Parathyroid adenoma (tissue), 2 donors: ENCODE measurements at regions not wholly inside any gene's neighbourhood (a gene's known extent, or its start where the extent isn't known, plus 50 kb on each side); places are given as distances from the start of the nearest gene placed in this dataset.

Experiments used
- H2AFZ ChIP-seq: fragments of 300-600 bp; sonication (generic); one replicate; pipeline ENCODE4 v1.7.0; 2017; ENCODE audit warnings: antibody characterized with exemption, mild to moderate bottlenecking
- H3K27ac ChIP-seq: fragments of 300-600 bp; sonication (generic); one replicate; pipeline ENCODE4 v1.7.0; 2017
- H3K27me3 ChIP-seq: fragments of 300-600 bp; sonication (generic); one replicate; pipeline ENCODE4 v1.7.0; 2017; ENCODE audit warnings: low read length; ENCODE audit not compliant: control insufficient read depth, insufficient read depth
- H3K36me3 ChIP-seq: fragments of 300-600 bp; sonication (generic); one replicate; pipeline ENCODE4 v1.7.0; 2017; ENCODE audit warnings: low read length; ENCODE audit not compliant: control insufficient read depth, insufficient read depth
- H3K4me1 ChIP-seq: fragments of 300-600 bp; sonication (generic); one replicate; pipeline ENCODE4 v1.7.0; 2017; ENCODE audit warnings: control low read depth
- H3K4me2 ChIP-seq: fragments of 300-600 bp; sonication (generic); one replicate; pipeline ENCODE4 v1.7.0; 2017; ENCODE audit warnings: low read length
- H3K4me3 ChIP-seq: fragments of 300-600 bp; sonication (generic); one replicate; pipeline ENCODE4 v1.7.0; 2017; ENCODE audit warnings: low read depth, low read length
- H3K79me2 ChIP-seq: fragments of 300-600 bp; sonication (generic); one replicate; pipeline ENCODE4 v1.7.0; 2017; ENCODE audit warnings: control low read depth
- H3K9ac ChIP-seq: fragments of 300-600 bp; sonication (generic); one replicate; pipeline ENCODE4 v1.7.0; 2017; ENCODE audit warnings: mild to moderate bottlenecking
- H3K9me3 ChIP-seq: fragments of 300-600 bp; sonication (generic); one replicate; pipeline ENCODE4 v1.7.0; 2017; ENCODE audit warnings: low read length; ENCODE audit not compliant: control insufficient read depth
- TF ChIP-seq, protein P1 (sequence below): fragments of 300-600 bp; sonication (generic); IDR thresholded peaks from one replicate; pipeline ENCODE4 v1.7.0; 2017; ENCODE audit warnings: antibody characterized with exemption, mild to moderate bottlenecking
- donor health status: primary hyperparathyroidism.

DNA sequence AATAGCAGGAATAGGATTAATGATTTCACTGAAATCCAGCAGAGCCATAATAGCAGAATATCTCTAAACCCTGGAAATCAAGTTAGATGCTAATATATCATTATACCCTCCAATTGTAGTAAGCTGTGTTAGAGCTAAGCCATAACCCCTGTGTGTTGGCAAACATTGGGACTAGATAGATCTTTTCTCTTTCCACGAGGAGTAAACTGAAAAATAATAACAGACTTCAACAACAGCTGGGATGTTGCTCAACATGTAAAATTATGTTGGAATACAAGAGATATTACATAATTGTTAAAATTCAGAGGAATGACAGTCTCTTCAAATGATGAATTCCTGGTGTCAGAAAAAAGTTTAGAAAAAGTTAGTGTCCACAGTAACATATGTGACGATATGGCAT is 383.8 kb downstream of the SNAPC1 start:
- TF ChIP-seq, protein P1, sequence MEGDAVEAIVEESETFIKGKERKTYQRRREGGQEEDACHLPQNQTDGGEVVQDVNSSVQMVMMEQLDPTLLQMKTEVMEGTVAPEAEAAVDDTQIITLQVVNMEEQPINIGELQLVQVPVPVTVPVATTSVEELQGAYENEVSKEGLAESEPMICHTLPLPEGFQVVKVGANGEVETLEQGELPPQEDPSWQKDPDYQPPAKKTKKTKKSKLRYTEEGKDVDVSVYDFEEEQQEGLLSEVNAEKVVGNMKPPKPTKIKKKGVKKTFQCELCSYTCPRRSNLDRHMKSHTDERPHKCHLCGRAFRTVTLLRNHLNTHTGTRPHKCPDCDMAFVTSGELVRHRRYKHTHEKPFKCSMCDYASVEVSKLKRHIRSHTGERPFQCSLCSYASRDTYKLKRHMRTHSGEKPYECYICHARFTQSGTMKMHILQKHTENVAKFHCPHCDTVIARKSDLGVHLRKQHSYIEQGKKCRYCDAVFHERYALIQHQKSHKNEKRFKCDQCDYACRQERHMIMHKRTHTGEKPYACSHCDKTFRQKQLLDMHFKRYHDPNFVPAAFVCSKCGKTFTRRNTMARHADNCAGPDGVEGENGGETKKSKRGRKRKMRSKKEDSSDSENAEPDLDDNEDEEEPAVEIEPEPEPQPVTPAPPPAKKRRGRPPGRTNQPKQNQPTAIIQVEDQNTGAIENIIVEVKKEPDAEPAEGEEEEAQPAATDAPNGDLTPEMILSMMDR = no peak
- no peaks in the 10 kb centered on the region for H3K36me3 ChIP-seq

DNA sequence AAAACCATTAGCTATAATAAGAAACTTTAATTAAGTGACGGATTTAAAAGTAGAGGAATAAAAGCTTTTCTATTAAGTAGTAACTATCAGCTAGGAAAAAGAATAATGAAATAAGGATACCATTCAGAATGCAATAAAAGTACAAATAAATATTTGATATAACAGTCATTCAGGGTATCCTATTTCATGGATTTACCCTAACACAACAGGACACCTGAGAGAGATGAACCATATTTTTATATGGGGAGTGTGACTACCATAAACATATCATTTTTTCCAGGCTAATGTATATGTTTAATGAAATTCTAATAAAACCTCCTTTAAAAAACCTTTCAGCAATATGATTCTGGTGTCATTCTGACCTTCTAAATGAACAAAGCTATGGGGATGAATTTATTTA is 393.8 kb downstream of the SNAPC1 start:
- H3K4me1 ChIP-seq = no peaks in the 10 kb centered on the region
- H3K9ac ChIP-seq = no peak overlapping the region
- no peak overlapping the region for H3K4me3 ChIP-seq
- TF ChIP-seq, protein P1 = no peak
- no peak overlapping the region for H3K27ac ChIP-seq
- H3K36me3 ChIP-seq = no peaks in the 10 kb centered on the region
- no peaks in the 10 kb centered on the region for H3K27me3 ChIP-seq
- no peak overlapping the region for H3K4me2 ChIP-seq
- no peak overlapping the region for H2AFZ ChIP-seq
- no peaks in the 10 kb centered on the region for H3K9me3 ChIP-seq
- no peaks in the 10 kb centered on the region for H3K79me2 ChIP-seq

More for the DNA sequence above, 383.8 kb downstream of the SNAPC1 start:
- H3K4me1 ChIP-seq = no peaks in the 10 kb centered on the region
- no peak overlapping the region for H3K4me3 ChIP-seq
- H3K4me2 ChIP-seq = no peak overlapping the region
- H3K79me2 ChIP-seq = no peaks in the 10 kb centered on the region
- no peaks in the 10 kb centered on the region for H3K27me3 ChIP-seq
- H3K9me3 ChIP-seq = no peaks in the 10 kb centered on the region
- no peak overlapping the region for H3K27ac ChIP-seq
- no peak overlapping the region for H2AFZ ChIP-seq
- H3K9ac ChIP-seq = no peak overlapping the region

DNA sequence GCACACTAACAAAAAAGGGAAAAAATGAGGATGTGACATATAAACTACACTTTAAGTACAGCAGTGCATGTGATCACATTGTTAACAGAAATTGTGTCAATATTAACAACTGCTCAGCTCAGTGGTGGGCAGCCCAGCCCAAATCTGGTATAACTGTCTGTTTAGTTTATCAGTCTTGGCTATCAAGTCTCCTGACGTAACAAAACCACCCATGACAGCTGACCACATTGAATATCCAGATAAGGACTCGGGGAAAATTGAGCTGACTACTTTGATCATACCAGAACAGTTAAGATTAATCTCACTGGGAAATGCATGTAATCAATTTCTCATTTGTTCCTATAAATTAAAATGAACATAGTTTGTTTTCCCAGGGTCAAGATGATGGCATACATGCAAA is 396.6 kb downstream of the SNAPC1 start:
- H3K79me2 ChIP-seq = no peaks in the 10 kb centered on the region
- no peak overlapping the region for H3K9ac ChIP-seq
- no peak overlapping the region for H3K4me2 ChIP-seq
- H3K4me1 ChIP-seq = no peaks in the 10 kb centered on the region
- H3K27me3 ChIP-seq = no peaks in the 10 kb centered on the region
- no peak overlapping the region for H3K4me3 ChIP-seq
- no peak overlapping the region for H3K27ac ChIP-seq
- H3K36me3 ChIP-seq = no peaks in the 10 kb centered on the region
- TF ChIP-seq, protein P1 = no peak
- H3K9me3 ChIP-seq = no peaks in the 10 kb centered on the region
- no peak overlapping the region for H2AFZ ChIP-seq

DNA sequence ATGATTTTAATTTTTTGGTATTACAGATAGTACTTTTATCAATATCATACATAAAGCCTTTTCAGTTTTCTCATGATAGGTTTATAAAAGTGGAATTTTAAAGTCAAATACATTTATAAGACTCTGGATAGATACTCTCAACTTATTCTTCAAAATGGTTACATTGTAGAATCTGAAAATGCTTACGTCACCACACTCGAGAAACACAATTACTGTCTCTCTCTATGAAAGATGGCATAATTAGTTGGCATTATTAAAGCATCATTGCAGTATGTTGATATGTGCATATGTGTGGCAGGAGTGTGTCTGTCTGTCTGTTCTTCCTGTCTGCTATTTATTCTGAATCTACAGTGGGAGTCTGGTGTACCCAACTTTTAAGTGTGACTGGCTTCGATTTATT is 397.1 kb downstream of the SNAPC1 start:
- no peak overlapping the region for H2AFZ ChIP-seq
- no peak overlapping the region for H3K4me3 ChIP-seq
- no peaks in the 10 kb centered on the region for H3K79me2 ChIP-seq
- H3K27ac ChIP-seq = no peak overlapping the region
- H3K4me1 ChIP-seq = no peaks in the 10 kb centered on the region
- H3K9me3 ChIP-seq = no peaks in the 10 kb centered on the region
- TF ChIP-seq, protein P1 = no peak
- H3K27me3 ChIP-seq = no peaks in the 10 kb centered on the region
- H3K36me3 ChIP-seq = no peaks in the 10 kb centered on the region
- no peak overlapping the region for H3K9ac ChIP-seq
- H3K4me2 ChIP-seq = no peak overlapping the region

DNA sequence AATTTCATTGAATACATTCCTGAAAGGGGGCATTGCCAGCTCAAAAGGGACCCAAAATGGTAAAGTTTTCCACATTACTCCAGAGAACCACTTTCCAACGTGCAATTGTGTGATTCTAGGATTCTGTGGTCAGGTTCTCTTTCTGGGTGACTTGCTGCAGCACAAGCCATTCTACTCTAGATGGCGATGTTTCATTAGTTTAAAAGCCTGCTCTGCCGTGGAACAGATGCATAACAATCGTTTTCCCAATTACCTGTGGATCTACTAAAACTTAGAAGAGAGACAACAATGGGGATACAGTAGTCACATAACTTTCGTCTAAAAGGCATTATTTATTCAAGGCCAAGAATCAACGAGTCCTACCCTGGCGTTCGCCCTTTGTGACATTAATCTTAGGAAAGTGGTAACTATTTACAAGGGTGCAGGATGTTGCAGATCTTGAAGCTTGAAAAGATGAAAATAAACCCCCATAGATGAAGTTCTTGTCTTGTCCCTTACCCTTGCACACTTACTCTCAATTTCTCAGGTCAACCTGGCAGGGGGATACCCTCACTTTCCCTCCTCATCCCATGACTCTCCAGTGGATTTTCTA is 400.9 kb downstream of the SNAPC1 start:
- Histone ChIP-seq H3K4me3 (no peak overlapping the region), H3K9me3 (no peaks in the 10 kb centered on the region), H3K79me2 (no peaks in the 10 kb centered on the region), H3K4me1 (no peaks in the 10 kb centered on the region), H3K9ac (no peak overlapping the region), H3K27me3 (no peaks in the 10 kb centered on the region), H3K4me2 (no peak overlapping the region), H2AFZ (no peak overlapping the region), H3K36me3 (no peaks in the 10 kb centered on the region), H3K27ac (no peak overlapping the region)
- TF ChIP-seq, protein P1 = peak; percentile 66
